ENCODE measurements at regions not wholly inside any gene's neighbourhood (a gene's known extent, or its start where the extent isn't known, plus 50 kb on each side); places are given as distances from the start of the nearest gene placed in this dataset.

DNA sequence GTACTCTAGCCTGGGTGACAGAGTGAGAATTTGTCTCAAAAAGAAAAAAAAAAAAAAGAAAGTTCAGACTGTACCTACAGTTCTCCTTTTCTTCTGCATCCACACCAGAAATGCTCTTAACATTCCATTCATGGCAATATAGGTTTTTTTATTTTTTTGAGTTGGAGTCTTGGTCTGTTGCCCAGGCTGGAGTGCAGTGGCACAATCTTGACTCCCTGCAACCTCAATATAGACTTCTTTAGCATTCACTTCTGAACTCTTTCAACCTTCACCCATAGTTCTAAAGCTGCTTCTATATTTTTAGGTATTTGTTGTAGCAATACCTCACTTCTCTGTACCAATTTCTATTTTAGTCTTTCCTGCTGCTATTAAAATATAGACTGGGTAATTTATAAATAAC, 1095.7 kb downstream of the FLRT2 start:
- no peak for DNase-seq (ENCODE audit: low read depth in 2 of 2)

DNA sequence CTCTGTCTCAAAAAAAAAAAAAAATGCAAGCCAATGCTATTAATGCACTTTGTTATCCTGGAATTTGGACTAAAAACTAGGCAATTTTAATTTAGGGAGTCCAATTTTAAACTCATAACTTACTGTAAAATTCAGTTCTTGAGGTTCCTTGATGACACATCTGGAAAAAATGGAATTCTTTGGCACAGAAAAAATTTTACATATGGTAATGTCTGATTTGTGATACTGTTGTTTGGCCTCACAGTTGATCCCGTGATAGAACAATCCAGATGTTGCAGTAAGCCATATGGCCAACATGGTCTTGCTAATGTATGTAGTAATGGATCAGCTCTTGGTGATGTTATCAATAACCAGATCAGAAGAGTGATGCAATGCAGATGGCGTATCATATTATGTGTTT, 1089.8 kb downstream of the FLRT2 start:
- no peak for DNase-seq (ENCODE audit: low read depth in 2 of 2)

DNA sequence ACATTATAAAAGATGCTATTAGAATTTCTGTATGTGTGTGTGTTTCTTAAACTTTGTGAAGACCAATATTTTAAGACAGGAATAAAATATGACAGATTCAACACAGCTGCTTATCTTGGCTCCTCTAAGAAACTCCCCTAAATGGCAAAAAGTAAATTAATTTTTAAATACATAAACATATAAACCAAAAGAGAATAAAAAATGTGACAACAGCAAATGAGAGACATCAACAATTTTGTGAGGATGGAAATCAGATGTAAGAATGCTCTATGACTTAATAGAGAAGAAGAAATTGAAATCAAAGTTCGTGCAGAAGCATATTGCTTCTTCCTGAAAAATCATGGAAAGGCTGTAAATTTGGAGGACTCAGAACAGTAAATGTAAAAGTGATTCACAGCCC, 1083.8 kb downstream of the FLRT2 start:
- no peak for DNase-seq (ENCODE audit: low read depth in 2 of 2)

DNA sequence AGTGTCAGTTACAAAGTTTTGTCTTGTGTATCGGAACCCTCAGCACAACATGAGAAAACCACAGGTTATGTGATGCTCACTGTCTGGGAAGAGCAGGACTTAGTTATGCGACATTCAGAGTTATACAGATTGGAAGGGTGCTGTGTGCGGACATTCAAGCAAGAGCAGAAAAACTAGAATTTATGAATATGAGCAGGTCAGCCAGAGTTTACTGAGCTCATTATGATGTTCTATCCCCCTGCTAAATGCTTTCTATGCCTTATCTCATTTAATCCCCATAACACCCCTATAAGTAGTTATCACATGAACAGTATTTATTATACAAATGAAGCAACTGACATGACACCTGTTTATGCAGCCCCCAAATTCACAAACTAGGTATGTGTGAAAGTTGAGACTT, 1083.2 kb downstream of the FLRT2 start:
- DNase-seq (ENCODE audit: low read depth in 2 of 2): no peak

GRCh38 chr14:86604561-86604960, 1074.6 kb downstream of the FLRT2 start:
- no peak for DNase-seq (ENCODE audit: low read depth in 2 of 2)

- no peak for DNase-seq (ENCODE audit: low read depth in 2 of 2)
Measured at GRCh38 chr14:86602263-86602662, 1072.3 kb downstream of the FLRT2 start.

GRCh38 chr14:86601813-86602212, 1071.9 kb downstream of the FLRT2 start:
- no peak for DNase-seq (ENCODE audit: low read depth in 2 of 2)

GRCh38 chr14:86597279-86597678, 1067.3 kb downstream of the FLRT2 start:
- no peak for DNase-seq (ENCODE audit: low read depth in 2 of 2)

- no peak for DNase-seq (ENCODE audit: low read depth in 2 of 2)
Measured at GRCh38 chr14:86596024-86596423, 1066.1 kb downstream of the FLRT2 start.

DNA sequence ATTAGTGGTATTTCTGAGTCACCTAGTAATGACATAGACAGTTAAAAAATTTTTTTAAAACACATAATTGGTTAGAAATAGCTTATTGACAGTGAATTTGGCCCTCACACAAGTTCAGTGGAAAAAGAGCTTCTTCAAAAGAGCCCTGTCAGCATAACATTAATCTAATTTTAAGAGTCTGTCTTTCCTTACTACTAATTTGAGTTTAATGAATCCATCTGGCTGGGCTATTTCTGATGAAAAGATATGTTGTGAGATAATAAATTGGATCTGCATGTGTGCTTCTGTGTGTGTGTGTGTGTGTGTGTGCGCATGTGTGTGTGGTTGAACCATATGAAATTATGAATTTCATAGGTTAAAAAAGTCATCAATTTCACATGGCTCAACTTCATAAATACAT, 1045.2 kb downstream of the FLRT2 start:
- DNase-seq (ENCODE audit: low read depth in 2 of 2): no peak

DNA sequence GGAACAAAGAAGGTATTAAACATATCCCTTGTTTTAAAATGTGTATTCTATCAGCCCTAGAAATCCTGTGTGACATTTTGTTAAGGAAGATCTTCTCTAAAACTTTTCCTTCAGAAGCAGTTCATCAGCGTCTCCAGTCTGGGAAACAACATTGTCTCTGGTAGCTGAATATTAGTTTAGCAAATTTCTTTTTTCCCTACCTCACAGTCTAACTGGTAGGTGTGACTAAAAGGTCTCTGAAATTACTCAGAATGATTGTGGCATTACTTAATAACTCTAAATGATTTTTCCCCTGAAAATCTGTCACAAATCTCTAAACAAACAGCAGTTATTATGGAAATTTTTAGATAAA, 1044.8 kb downstream of the FLRT2 start:
- DNase-seq (ENCODE audit: low read depth in 2 of 2): no peak

DNA sequence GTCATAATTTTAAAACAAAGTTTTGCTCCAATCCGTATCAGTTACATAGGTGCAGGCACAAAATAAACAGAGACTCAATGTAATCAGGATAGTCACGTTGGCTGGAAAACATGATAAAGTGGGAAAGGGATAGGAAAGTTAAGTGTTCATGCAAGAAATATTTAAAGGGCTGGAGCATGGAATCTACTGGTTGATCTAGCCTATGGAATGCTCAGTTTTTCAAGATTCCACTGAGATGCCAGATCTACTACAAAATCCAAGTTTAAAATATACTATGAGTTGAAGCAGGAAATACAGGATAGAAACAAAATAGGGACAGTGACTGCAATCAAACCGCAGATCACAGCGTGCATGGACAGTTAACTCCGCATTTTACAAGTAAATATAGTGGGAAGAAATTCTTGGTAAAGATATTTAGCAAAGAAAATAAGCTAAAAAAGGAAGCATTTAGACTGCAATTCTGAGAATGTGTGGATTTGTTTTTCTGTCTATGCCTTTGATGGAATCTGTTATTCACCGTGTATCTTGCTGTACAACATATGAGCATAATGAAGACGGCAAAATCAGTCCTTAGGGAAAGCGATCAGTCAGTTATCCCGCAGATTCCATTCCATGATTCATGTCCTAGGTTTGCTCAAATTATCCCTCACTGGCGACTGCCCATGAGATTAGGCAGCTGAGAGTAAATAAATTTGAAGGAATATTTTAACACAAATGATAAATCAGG, 1044.3 kb downstream of the FLRT2 start:
- DNase-seq (ENCODE audit: low read depth in 2 of 2): no peak

DNA sequence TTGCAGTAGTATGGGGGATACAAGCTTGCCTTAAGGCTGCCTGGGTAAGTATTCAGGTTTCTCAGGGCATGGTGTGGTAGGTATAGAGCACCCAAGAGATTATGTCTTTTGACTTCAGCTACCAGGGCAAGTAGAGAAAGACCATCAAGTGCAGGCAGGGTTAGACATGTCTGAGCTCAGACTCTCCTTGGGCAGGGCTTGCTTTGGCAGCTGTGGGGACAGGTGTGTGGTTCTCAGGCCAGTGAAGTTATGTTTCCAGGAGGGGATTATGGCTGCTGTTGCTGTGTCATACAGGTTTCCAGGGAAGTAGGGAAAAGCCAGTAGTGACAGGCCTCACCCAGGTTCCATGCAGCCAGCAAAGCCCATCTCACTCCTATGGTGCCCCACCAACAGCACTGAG, 1040.4 kb downstream of the FLRT2 start:
- no peak for DNase-seq (ENCODE audit: low read depth in 2 of 2)

DNA sequence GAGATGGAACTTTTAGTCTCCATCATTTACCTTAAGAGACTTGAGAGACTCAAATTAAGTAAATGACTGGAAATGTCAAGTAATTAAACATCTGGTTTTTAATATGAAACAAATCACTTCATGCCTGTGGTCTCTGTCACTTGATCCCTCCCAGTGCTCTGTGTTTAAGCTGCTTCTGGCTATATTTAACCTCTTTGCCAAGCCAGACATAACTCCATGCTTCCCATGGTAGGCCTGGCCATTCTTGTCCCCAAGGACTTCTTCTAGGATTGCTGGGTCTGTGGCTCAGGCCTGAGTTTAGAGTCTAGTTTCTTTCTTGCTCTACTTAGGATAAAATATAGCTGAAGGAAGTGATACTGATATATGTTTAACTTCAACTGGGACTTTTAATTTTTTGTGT, 1013.6 kb downstream of the FLRT2 start:
- DNase-seq (ENCODE audit: low read depth in 2 of 2): no peak

DNA sequence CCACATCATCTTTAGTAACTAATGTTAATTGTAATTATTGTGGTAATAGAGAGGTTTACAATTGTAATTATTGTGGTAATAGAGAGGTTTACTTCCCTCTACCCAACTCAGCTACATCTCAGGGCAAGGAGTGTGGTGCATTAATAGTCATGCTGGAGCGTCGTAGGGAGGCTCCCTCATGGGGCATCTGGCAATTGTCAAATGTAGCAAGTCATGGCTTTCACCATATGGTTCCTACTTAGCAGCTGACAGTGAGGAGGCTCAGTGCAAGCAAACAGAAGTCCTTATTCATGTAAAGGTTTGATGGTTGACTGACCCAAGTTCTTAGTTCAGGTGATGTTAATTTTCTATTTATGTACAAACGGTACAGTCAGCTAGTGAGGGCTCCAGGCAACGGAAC, 1012.0 kb downstream of the FLRT2 start:
- DNase-seq (ENCODE audit: low read depth in 2 of 2): no peak

DNA sequence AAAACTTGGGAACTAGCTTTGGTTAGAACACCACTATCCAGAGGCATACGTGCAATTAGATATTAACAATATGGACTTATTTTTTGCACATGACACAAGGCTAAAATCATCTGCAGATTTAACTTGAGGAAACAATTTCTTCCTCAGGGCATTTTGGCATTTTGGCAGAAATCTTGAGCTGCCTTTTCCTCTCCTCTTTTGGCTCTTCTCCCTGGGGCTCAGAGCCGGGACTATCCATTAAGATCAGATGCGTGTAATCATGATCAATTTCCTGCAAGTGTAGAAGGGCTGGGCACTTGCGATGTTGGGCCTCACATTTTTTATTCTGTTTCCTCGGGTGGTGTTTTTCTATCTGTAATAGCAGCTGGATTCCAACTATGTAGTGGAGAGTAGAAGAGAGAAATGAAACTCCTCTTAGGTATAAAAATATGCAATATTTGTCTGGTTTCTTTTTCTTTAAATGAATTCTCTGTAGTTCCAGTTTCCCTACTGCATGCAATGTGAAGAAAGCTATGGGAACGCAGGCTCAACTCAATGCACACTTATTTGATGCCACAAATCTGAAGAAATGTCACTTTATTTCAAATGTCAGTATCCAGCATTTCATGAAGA, 1010.8 kb downstream of the FLRT2 start:
- DNase-seq (ENCODE audit: low read depth in 2 of 2): no peak

- DNase-seq (ENCODE audit: low read depth in 2 of 2): no peak
Measured at GRCh38 chr14:86539361-86540070, 1009.6 kb downstream of the FLRT2 start.

DNA sequence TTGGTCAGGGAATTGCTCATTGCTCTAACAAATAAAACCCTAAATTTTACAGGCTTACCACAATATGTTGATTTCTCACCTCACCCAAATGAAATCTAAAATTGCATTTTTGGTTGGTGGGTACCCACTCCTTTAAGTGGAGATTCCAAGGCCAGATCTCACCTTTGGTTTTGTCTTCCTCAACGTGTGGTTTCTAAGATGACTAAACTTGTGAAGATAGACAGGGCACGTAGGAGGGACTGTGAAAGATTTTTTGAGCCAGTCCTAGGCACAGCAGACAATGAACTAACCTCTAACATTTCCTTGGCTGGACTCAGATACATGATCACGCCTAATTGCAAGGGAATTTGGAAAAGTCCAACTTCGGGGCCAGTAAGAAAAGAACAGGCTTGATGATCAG, 1003.9 kb downstream of the FLRT2 start:
- no peak for DNase-seq (ENCODE audit: low read depth in 2 of 2)

- no peak for DNase-seq (ENCODE audit: low read depth in 2 of 2)
Measured at GRCh38 chr14:86532219-86532618, 1002.3 kb downstream of the FLRT2 start.

GRCh38 chr14:86530457-86530856, 1000.5 kb downstream of the FLRT2 start:
- no peak for DNase-seq (ENCODE audit: low read depth in 2 of 2)

GRCh38 chr14:86527312-86527711, 997.4 kb downstream of the FLRT2 start:
- DNase-seq (ENCODE audit: low read depth in 2 of 2): no peak

DNA sequence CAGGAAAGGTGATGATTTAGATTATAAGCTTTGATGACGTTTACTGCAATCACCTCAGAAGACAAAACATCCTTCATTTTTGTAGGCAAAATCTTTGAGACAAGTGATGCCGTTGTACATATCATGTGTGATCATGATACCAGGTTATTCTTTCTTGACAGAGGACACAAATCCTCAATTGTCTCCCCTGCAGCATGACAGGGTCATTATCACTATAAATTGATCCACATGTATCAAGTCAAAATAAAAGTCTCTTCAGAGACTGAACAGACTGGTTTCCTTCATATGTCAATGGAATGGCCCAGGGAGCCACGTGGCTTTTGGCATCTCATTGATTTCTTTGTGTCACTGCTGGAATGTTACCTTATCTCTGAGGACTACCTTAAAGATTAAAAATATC, 995.7 kb downstream of the FLRT2 start:
- DNase-seq (ENCODE audit: low read depth in 2 of 2): no peak

GRCh38 chr14:86521843-86522242, 991.9 kb downstream of the FLRT2 start:
- DNase-seq (ENCODE audit: low read depth in 2 of 2): no peak
